ENCODE measurements at regions not wholly inside any gene's neighbourhood (a gene's known extent, or its start where the extent isn't known, plus 50 kb on each side); places are given as distances from the start of the nearest gene placed in this dataset.

- TF ChIP-seq CTCF (conservative IDR thresholded peaks at IDR 0.05; ENCODE audit: low read depth in 2 of 2) (no peak), CREB1 (CRISPR knock-in tag; IDR thresholded peaks at IDR 0.05; ENCODE audit: low read depth) (no peak), EZH2phosphoT487 (IDR thresholded peaks at IDR 0.05; ENCODE audit: unreplicated experiment) (no peak), EZH2 (IDR thresholded peaks at IDR 0.05; ENCODE audit: low read depth, unreplicated experiment) (no peak), POLR2AphosphoS5 (IDR thresholded peaks at IDR 0.05; ENCODE audit: low read depth) (no peak), ZNF331 (CRISPR knock-in tag; IDR thresholded peaks at IDR 0.05; ENCODE audit: low read depth) (no peak), JUNB (IDR thresholded peaks at IDR 0.05; ENCODE audit: unreplicated experiment) (no peak)
- TF ChIP-seq, protein P1, sequence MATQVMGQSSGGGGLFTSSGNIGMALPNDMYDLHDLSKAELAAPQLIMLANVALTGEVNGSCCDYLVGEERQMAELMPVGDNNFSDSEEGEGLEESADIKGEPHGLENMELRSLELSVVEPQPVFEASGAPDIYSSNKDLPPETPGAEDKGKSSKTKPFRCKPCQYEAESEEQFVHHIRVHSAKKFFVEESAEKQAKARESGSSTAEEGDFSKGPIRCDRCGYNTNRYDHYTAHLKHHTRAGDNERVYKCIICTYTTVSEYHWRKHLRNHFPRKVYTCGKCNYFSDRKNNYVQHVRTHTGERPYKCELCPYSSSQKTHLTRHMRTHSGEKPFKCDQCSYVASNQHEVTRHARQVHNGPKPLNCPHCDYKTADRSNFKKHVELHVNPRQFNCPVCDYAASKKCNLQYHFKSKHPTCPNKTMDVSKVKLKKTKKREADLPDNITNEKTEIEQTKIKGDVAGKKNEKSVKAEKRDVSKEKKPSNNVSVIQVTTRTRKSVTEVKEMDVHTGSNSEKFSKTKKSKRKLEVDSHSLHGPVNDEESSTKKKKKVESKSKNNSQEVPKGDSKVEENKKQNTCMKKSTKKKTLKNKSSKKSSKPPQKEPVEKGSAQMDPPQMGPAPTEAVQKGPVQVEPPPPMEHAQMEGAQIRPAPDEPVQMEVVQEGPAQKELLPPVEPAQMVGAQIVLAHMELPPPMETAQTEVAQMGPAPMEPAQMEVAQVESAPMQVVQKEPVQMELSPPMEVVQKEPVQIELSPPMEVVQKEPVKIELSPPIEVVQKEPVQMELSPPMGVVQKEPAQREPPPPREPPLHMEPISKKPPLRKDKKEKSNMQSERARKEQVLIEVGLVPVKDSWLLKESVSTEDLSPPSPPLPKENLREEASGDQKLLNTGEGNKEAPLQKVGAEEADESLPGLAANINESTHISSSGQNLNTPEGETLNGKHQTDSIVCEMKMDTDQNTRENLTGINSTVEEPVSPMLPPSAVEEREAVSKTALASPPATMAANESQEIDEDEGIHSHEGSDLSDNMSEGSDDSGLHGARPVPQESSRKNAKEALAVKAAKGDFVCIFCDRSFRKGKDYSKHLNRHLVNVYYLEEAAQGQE (IDR thresholded peaks at IDR 0.05; ENCODE audit: unreplicated experiment): no peak
- TF ChIP-seq, protein P2, sequence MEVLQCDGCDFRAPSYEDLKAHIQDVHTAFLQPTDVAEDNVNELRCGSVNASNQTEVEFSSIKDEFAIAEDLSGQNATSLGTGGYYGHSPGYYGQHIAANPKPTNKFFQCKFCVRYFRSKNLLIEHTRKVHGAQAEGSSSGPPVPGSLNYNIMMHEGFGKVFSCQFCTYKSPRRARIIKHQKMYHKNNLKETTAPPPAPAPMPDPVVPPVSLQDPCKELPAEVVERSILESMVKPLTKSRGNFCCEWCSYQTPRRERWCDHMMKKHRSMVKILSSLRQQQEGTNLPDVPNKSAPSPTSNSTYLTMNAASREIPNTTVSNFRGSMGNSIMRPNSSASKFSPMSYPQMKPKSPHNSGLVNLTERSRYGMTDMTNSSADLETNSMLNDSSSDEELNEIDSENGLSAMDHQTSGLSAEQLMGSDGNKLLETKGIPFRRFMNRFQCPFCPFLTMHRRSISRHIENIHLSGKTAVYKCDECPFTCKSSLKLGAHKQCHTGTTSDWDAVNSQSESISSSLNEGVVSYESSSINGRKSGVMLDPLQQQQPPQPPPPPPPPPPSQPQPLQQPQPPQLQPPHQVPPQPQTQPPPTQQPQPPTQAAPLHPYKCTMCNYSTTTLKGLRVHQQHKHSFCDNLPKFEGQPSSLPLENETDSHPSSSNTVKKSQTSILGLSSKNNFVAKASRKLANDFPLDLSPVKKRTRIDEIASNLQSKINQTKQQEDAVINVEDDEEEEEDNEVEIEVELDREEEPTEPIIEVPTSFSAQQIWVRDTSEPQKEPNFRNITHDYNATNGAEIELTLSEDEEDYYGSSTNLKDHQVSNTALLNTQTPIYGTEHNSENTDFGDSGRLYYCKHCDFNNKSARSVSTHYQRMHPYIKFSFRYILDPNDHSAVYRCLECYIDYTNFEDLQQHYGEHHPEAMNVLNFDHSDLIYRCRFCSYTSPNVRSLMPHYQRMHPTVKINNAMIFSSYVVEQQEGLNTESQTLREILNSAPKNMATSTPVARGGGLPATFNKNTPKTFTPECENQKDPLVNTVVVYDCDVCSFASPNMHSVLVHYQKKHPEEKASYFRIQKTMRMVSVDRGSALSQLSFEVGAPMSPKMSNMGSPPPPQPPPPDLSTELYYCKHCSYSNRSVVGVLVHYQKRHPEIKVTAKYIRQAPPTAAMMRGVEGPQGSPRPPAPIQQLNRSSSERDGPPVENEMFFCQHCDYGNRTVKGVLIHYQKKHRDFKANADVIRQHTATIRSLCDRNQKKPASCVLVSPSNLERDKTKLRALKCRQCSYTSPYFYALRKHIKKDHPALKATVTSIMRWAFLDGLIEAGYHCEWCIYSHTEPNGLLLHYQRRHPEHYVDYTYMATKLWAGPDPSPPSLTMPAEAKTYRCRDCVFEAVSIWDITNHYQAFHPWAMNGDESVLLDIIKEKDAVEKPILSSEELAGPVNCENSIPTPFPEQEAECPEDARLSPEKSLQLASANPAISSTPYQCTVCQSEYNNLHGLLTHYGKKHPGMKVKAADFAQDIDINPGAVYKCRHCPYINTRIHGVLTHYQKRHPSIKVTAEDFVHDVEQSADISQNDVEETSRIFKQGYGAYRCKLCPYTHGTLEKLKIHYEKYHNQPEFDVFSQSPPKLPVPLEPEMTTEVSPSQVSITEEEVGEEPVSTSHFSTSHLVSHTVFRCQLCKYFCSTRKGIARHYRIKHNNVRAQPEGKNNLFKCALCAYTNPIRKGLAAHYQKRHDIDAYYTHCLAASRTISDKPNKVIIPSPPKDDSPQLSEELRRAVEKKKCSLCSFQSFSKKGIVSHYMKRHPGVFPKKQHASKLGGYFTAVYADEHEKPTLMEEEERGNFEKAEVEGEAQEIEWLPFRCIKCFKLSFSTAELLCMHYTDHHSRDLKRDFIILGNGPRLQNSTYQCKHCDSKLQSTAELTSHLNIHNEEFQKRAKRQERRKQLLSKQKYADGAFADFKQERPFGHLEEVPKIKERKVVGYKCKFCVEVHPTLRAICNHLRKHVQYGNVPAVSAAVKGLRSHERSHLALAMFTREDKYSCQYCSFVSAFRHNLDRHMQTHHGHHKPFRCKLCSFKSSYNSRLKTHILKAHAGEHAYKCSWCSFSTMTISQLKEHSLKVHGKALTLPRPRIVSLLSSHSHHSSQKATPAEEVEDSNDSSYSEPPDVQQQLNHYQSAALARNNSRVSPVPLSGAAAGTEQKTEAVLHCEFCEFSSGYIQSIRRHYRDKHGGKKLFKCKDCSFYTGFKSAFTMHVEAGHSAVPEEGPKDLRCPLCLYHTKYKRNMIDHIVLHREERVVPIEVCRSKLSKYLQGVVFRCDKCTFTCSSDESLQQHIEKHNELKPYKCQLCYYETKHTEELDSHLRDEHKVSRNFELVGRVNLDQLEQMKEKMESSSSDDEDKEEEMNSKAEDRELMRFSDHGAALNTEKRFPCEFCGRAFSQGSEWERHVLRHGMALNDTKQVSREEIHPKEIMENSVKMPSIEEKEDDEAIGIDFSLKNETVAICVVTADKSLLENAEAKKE (CRISPR knock-in tag; IDR thresholded peaks at IDR 0.05): no peak
Observed at GRCh38 chr16:59224401-59224800, 490.3 kb upstream of the GOT2 start.
